Upper lobe of left lung (tissue), 6 donors: ENCODE measurements at regions not wholly inside any gene's neighbourhood (a gene's known extent, or its start where the extent isn't known, plus 50 kb on each side); places are given as distances from the start of the nearest gene placed in this dataset.

Experiments
- ATAC-seq, 2 donors: fragments of 200-7000 bp; cut with Tn5 transposase; one replicate each; pipeline ENCODE4 v1.9.1; 2022; ENCODE audit warnings: mild to moderate bottlenecking in 2 of 2, moderate library complexity in 2 of 2; ENCODE audit not compliant: low FRiP score in 2 of 2
- DNase-seq, 2 donors: peaks; one replicate each; pipeline ENCODE4 v3.0.0-alpha.2; 2019 to 2020
- H3K27ac ChIP-seq, 4 donors: fragments of 200-600 bp; sonication (generic); one replicate each; pipeline ENCODE4 v1.5.1; 2016 to 2019
- H3K27me3 ChIP-seq, 4 donors: fragments of 200-600 bp; sonication (generic); one replicate each; pipeline ENCODE4 v1.5.1; 2017 to 2019
- H3K36me3 ChIP-seq, 4 donors: fragments of 200-600 bp; sonication (generic); one replicate each; pipeline ENCODE4 v1.5.1; 2016 to 2019
- H3K4me1 ChIP-seq, 4 donors: fragments of 200-600 bp; sonication (generic); one replicate each; pipeline ENCODE4 v1.5.1; 2018 to 2019
- H3K4me3 ChIP-seq, 4 donors: fragments of 200-600 bp; sonication (generic); one replicate each; pipeline ENCODE4 v1.5.1; 2017 to 2019; ENCODE audit warnings: mild to moderate bottlenecking in 2 of 4, moderate library complexity in 1 of 4
- H3K9me3 ChIP-seq, 4 donors: fragments of 200-600 bp; sonication (generic); one replicate each; pipeline ENCODE4 v1.5.1; 2018 to 2019
- POLR2A ChIP-seq, 4 donors: fragments of 450-650 bp; IDR thresholded peaks; one replicate each; pipeline ENCODE4 v1.5.1; 2016 to 2017; ENCODE audit warnings: antibody characterized with exemption in 4 of 4, mild to moderate bottlenecking in 2 of 4
- WGBS, 2 donors: methylation state at CpG; one replicate each; pipeline ENCODE4 v1.1.5; 2017 to 2018; 5-methylcytosine and 5-hydroxymethylcytosine counted together
- small RNA-seq, 4 donors: library from RNA; depleted of rRNA; stranded (forward); fragments of <200 nt; gene quantifications; one replicate each; pipeline ENCODE3, GENCODE V24; 2016
- donor health status: DM: no; HTN: no; CAD: no; lungs with moderate emphysema.
- donor health status: DM: no; HTN: yes; CAD: no; lungs with severe emphysema.

GRCh38 chr7:116449441-116449840, 50.1 kb upstream of the CAV2 start:
- Histone ChIP-seq H3K27ac (no peak overlapping the region), H3K27me3 (no peaks in the 10 kb centered on the region), H3K9me3 (no peaks in the 10 kb centered on the region), H3K4me1 (peaks cover 0 to 18% (median 7%) of the 10 kb centered on the region in 4 donors), H3K4me3 (no peak overlapping the region), H3K36me3 (no peaks in the 10 kb centered on the region)
- TF ChIP-seq POLR2A (IDR thresholded peaks at IDR 0.05): no peak
- WGBS, 2 donors: 89 to 96% methylated on average over 4 of the region's 4 CpGs
- DNase-seq (no peak), ATAC-seq (no peak)

Small RNAs in the stretch of these regions (small RNA-seq; reads per million reads assigned to genes)
- gene RF00017: 0 reads per million in 4 donors
